ENCODE measurements at regions not wholly inside any gene's neighbourhood (a gene's known extent, or its start where the extent isn't known, plus 50 kb on each side); places are given as distances from the start of the nearest gene placed in this dataset.
"Not testable (repeated sequence)": the region's sequence is repeated elsewhere in the genome, so short reads cannot be mapped to it uniquely, and the experiment has no call there.

DNA sequence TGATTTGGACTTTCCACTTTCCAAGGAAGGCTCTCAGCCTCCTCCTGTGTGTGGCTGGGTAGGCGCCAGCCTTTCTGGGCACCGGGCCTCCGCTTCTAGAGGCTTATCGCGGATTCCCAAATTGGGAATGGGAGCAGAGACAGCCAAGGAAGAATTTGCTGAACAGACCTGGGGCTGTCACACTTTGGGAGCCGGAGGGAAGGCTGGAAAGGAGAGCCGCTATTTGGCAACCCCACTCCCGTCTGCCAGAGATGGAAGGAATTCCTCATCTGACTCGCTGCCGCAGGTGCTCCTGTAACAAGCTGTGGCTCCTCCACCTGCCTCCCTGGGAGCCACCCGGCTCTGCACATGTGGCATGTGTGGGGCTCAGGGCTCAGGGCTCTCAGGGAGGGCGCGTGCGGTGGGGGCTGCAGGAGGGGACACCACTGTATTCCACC lies 50.8 kb upstream of the ECHDC3 start:
- in situ Hi-C loops (cut with HindIII; ENCODE audit: low sequenced_read_pairs): no loop called here
- peak; percentile 85 for DNase-seq (ENCODE audit: low spot score)

DNA sequence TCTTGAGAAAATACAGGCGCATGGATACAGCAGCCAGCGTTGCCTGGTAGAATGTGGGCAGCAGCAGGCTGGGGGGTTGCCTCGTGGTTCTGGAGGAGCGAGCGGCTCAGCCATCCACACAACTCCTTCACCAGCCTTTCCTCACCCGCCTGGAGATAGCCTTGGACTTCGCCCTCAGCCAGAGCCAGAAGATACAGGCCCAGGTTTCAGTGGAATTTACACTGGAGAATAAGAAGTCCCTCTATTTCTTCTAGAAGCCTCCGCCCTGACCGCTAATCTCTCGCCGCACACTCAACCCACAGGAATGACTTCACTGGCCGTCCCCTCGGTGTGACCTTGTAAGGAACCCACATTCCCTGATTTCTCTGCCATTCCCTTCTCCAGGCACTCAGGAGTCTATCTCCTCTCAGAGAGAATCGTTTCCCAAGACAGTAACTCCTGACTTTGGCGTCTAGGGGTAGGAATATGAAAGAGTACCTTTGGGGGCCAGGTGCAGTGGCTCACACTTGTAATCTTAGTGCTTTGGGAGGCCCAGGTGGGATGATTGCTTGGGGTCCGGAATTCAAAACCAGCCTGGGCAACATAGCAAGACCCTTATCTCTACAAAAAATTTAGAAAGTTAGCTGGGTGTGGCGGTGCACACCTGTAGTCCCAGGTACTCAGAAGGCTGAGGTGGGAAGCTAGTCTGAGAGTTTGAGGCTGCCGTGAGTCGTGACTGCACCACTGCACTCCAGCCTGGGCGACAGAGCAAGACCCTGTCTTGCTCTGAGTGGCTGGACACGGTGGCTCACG lies 52.0 kb upstream of the ECHDC3 start:
- DNase-seq (ENCODE audit: low spot score): no peak
- in situ Hi-C loops (cut with HindIII; ENCODE audit: low sequenced_read_pairs): no loop called here

DNA sequence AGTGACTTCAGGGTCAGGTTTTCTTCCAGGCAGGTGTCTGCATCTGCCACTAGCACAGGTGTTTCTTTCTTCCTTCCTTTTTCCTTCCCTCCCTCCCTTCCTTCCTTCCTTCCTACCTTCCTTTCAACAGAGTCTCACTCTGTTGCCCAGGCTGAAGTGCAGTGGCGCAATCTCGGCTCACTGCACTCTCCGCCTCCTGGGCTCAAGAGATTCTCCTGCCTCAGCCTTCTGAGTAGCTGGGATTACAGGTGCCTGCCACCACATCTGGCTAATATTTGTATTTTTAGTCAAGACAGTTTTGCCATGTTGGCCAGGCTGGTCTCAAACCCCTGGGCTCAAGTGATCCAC lies 53.8 kb upstream of the ECHDC3 start:
- DNase-seq (ENCODE audit: low spot score); in situ Hi-C loops (cut with HindIII; ENCODE audit: low sequenced_read_pairs): not testable (repeated sequence)

DNA sequence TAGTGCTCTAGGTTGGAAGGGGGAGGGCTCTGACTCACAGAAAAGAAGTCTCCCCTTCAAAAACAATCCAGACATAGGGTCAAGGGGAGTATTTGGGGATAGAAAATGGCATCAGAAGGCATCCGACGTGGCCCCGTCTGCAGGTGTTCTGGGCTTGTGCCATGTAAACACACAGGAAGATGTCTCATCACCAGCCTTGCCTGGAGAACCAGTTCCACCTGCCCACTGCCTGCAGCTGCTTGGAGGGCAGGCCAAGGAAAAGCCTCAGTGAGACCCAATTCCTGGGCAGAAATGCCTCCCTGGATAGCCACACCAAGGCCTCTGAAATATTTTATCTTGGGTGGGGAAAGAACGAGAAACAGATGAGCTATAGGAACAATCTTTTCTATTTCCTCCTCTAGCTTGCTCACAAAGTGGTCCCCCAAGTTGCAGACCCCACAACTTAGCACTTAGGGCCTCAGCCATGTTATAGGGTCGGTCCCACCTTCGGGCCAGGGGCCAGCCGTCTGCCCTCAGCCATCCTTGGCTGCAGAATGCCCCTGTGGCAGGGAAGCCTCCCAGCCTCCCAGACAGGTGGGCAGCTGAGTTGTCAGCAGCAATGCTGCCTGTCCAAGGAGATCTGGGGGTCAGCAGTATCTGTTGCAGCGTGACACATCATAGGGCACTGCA lies 54.3 kb upstream of the ECHDC3 start:
- DNase-seq (ENCODE audit: low spot score): no peak
- in situ Hi-C loops (cut with HindIII; ENCODE audit: low sequenced_read_pairs): no loop called here

DNA sequence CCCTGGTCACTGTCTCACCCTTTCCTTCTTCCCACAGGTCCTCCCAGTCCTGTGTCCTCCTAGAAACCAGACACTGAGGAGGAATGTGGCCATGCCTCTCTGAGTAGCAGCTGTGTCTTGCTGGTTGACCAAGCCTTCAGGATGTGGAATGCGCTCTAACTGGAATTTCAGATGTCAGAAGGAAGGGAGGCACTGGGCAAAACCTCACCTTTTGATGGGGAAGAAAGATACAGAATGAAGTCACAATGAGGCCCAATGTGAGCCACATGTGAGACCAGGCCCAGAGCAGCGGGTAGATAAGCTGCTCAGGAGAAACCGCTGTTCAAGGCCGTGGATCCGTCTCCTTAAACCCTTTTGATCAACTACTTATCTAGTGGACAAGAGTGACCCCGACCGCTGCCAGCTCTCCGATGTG lies 54.8 kb upstream of the ECHDC3 start:
- in situ Hi-C loops (cut with HindIII; ENCODE audit: low sequenced_read_pairs): no loop called here
- no peak for DNase-seq (ENCODE audit: low spot score)

DNA sequence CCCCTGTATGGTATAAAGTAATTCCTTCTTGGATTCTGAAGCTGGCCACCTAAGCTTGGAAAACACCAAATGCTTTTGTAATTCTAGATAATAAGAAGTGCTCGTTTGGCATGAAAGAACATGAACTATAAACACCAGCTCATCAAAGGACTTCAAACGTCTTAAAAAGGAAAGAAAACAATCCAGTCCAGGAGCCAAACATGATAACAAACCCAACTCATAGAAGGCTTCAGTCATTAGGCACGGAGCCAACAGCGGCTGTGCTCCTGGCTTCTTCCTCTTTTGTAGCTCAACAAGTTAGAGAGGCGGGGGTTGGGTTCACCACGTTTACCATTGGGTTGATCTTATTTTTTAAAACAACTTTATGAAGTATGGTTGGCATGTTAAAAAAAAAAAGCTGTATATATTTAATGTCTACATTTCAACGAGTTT lies 56.4 kb upstream of the ECHDC3 start:
- in situ Hi-C loops (cut with HindIII; ENCODE audit: low sequenced_read_pairs): no loop called here

DNA sequence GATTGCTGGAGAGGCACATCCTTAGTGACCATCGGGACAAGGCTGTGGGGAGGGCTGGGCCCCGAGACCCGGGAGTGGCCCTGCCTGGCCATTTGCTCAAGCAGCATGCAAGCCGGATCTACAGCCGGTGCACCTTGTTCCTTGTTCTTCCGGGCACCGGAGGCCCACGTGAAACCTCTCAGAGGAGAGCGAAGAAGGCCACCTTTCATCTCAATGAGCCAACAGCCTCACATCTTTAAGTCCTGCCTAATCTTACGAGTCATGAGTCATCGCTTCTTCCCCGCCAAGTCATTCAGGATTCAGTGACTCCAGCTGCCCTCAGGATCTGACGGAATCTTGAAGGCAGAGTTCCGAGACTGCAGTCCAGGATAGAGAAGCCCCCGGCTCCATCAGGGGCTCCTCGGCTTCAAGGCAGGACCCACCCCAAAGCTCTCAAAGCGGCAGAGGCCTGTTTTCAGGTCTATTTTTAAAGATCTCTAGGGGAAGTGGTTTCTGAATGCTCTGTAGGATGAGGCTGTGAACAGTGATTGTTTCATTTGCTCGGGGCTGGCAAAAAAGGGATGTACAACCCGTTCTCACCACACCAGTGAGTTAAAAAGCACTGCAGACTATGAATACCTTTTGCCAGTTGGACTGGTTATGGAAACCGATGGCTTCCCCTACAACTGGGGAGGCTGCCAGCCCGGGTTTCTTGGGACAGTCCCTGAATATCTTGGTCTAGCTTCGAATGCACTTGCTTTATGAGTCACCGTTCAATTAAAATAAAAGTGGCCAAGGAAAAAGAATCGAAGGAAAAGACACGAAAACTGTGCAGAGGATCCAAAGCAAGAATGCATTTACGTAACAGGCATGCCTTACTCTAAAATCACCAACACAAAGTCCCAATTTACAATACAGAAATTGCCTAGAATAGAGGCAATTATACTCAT lies 57.2 kb upstream of the ECHDC3 start:
- in situ Hi-C loops (cut with HindIII; ENCODE audit: low sequenced_read_pairs): no loop called here
- no peak for DNase-seq (ENCODE audit: low spot score)

More for the DNA sequence above, 56.4 kb upstream of the ECHDC3 start:
- DNase-seq (ENCODE audit: low spot score): no peak

DNA sequence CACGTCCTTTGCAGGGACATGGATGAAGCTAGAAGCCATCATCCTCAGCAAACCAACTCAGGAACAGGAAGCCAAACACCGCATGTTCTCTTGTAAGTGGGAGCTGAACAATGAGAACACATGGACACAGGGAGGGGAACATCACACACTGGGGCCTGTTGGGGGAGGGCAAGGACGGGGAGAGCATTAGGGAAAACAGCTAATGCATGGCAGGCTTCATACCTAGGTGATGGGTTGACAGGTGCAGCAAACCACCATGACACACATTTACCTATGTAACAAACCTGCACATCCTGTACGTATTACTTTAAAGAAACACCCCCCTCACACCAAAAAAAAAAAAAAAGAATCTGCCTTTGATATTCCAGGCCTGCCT lies 57.9 kb upstream of the ECHDC3 start:
- DNase-seq (ENCODE audit: low spot score); in situ Hi-C loops (cut with HindIII; ENCODE audit: low sequenced_read_pairs): not testable (repeated sequence)

DNA sequence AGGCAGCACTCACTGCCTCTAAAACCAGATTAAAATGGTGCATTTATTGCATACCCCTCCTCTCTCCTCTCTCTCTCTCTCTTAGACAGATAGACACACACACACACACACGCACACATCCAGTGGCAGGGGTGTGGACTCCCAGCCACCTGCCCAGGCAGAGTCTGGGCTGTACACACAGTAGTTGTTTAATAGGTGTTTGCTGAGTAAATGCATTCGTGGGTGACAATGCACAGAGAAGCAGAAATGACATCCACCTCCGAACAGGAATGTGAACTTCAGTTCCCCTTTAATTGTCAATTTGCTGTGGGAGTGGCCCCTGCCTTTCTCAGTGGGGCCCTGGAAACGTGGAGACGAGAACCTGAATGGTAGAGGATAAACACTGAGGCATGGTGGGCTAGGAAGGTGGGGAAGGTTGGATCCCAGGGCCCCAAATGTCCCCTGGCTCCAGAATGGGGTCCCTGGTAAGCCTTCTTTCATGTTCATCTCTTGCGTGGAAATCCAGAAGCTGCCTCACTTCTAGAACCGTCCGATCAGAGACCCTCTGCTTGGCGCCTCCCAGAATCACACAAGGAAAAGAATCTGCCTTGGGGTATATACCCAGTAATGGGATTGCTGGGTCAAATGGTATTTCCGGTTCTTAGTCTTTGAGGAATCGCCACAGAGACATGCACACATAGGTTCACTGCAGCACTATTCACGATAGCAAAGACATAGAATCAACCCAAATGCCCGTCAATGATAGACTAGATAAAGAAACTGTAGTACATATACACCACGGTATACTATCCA lies 58.5 kb upstream of the ECHDC3 start:
- no peak for DNase-seq (ENCODE audit: low spot score)
- in situ Hi-C loops (cut with HindIII; ENCODE audit: low sequenced_read_pairs): no loop called here

DNA sequence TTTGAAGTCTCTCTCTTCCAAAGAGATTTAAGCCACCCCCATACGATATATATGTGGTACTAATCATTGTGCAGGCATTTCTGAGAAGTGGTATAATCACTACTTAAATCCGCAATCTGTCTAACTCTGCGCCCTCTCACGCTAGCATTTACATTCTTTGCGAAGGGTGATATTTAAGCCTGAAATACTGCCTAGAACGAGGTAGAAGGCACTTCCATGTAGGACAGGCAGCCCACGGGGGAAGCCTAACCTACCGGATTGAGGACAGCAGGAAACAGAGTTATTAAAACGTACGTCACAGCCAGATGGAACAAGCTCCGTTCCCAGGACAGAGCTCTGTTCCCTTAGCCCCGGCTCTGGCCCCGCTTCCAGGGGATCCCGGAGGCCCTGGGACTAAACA lies 59.3 kb upstream of the ECHDC3 start:
- in situ Hi-C loops (cut with HindIII; ENCODE audit: low sequenced_read_pairs): no loop called here
- DNase-seq (ENCODE audit: low spot score): no peak

DNA sequence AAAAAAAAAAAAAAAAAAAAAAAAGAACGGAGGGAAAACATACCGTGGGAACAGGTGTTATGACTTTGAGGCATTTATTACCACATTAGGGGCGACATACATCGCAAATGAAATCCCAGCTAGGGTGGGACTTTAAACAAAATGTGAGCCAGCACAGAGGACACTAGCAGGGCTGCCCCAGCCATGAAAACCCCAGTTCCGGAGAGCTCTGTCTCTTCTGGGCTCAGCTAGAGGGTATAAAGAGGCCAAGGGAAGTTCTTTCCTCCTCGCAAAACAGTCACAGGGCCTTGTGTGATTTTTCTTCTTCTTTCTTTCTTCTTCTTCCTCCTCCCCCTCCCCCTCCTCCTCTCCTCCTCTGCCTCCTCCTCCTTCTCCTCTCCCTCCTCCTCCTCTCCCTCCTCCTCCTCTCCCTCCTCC lies 59.9 kb upstream of the ECHDC3 start:
- in situ Hi-C loops (cut with HindIII; ENCODE audit: low sequenced_read_pairs): no loop called here
- no peak for DNase-seq (ENCODE audit: low spot score)

DNA sequence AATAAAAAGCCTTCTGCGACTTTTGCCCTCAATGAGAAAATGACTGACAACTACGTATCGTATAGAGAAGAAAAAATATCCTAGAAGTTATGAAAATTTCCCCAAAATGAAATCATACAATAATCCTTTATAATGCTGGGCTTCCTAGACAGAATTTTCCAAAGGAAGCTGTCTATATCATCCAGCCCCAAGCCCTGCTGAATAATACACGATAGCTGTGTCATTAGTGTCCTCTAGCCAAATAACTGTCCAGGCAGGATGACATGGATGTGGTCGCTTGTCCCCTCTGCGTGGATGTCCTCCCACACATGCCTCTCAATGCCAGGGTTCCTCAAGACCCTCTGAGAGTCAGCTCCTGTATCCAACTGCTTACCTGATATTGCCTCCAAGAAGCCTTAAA lies 61.7 kb upstream of the ECHDC3 start:
- in situ Hi-C loops (cut with HindIII; ENCODE audit: low sequenced_read_pairs): no loop called here
- DNase-seq (ENCODE audit: low spot score): no peak

DNA sequence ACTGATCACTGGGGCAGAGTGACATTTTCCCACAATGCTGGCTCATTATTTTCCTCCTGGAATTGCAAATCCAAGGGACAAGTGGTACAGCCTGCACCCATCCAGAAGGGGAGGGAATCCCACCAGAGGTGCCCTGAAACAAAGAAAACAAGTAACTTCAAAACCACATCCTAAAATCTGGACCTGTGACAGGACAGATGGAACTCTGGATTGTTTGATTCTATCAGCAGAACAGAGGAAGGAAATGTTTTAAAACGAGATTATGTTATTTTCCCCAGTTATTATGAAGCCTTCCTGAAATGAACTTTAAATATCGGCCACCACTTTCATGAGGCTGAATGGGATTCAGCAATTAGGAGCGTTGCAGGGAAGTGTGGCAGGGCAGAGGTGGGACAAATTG lies 62.2 kb upstream of the ECHDC3 start:
- in situ Hi-C loops (cut with HindIII; ENCODE audit: low sequenced_read_pairs): no loop called here
- DNase-seq (ENCODE audit: low spot score): no peak

DNA sequence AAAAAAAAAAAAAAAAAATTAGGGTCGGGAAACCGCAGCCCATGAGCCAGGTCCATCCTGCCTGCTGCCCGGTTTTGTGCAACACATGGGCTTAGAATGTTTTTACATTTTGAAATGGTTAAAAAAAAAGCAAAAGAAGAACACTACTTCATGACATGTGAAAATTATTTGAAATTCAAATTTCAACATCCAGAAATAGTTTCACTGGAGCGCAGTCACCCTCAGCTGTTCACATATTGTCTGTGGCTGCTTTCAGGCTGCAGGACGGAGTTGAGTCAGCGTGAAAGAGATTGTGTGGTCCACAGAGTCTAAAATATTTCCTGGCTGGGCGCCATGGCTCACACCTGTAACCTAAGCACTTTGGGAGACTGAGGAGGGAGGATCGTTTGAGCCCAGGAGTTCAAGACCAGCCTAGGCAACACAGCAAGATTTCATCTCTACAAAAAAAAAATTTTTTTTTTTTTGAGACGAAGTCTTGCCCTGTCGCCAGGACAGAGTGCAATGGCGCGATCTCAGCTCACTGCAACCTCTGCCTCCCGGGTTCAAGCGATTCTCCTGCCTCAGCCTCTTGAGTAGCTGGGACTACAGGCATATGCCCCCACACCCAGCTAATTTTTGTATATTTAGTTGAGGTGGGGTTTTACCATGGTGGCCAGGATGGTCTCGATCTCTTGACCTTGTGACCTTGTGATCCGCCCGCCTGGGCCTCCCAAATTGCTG lies 63.9 kb upstream of the ECHDC3 start:
- in situ Hi-C loops (cut with HindIII; ENCODE audit: low sequenced_read_pairs): no loop called here

DNA sequence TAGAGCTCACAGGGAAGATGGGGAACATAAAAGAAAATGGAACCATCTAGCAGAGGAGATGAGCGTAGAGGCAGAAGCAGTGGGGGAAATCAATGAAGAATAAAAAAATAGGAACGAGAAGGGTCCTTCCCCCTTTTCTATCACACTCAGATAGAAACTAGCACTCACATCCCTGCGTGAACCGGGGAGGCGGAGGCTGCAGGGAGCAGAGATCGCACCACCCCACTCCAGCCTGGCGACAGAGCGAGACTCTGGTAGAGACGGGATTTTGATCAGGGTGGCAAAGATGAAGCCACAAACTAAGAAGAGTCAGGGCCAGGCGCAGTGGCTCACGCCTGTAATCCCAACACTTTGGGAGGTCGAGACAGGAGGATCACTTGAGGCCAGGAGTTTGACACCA lies 64.7 kb upstream of the ECHDC3 start:
- in situ Hi-C loops (cut with HindIII; ENCODE audit: low sequenced_read_pairs): no loop called here
- DNase-seq (ENCODE audit: low spot score): no peak

More for the DNA sequence above, 63.9 kb upstream of the ECHDC3 start:
- no peak for DNase-seq (ENCODE audit: low spot score)

DNA sequence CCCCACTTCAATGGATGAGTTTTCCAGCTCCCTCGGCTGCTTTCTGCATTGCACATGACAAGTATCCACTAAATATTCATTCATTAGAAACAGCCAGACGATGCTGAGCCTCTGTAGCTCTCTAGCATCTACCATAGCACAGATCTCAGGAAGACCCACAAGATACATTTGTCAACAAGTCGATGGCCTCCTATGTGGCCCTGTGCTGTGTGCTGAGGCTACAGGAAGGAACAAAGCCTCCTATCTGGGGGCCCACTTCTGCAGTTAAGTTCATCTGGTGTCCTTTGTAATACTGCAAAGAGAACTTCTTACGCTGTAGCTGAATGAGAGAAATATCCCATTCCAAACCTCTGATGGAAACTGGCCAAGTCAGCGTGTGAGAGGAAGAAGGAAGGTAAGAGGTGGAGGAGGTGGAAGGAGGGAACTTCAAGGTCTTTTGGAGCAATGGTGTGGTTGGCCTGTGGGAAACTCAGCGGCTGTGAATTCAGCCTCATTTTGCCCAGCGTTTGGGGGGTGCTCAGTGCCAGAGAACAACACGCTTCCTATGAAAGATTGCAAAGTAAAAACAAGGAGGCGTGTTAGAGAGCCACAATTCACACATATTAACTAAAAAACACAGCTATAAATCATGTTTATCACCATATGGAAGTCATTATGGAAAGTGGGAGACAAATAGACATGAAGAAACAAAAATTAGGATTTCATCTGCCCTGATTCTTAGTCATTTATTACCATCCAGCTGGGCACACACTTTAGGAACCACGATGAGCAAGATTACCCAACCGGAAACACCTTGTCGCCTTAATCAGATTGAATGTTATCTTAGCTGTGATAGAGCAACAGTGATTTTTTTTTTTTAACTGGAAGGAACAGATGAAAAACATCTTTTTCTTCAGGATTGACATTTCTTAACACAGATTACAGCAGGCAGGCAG lies 62.2 kb upstream of the USP6NL start:
- no peak for DNase-seq (ENCODE audit: low spot score)
- in situ Hi-C loops (cut with HindIII; ENCODE audit: low sequenced_read_pairs): no loop called here

DNA sequence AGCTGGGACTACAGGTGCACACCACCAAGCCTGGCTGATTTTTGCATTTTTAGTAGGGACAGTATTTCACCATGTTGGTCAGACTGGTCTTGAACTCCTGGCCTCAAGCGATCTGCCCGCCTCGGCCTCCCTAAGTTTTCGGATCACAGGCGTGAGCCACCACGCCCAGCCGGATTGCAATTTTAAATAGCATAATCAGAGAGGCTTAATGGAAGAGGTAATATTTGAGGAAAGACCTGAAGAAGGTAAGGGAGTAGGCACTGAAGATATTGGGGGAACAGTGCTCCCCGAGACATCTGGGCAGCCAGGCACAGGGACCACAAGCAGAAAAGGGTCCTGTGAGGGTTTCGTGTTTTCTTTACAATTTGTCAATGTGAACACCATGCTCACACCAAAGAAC lies 61.4 kb upstream of the USP6NL start:
- DNase-seq (ENCODE audit: low spot score): no peak
- in situ Hi-C loops (cut with HindIII; ENCODE audit: low sequenced_read_pairs): no loop called here

DNA sequence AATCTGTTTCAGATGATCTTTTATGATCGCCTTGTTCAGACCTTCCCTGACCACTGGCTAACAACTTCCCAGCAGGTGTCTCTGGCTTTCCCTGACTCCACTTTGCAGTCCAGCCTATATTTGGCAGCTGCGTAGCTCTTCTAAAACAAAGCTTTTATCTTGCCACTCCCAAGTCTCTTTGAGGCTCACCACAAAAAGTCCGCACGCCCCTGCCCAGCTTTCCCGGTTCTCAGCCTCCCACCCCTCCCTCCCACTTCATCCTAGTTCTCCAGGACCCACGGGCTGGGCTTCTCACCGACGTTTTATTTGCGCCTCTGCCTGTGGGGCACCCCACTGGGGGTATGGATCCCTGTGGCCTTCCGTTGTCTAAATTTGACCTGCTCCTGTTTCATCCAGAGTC lies 58.9 kb upstream of the USP6NL start:
- no peak for DNase-seq (ENCODE audit: low spot score)
- in situ Hi-C loops (cut with HindIII; ENCODE audit: low sequenced_read_pairs): no loop called here

Measured in G401 (cell line).